ENCODE measurements at regions not wholly inside any gene's neighbourhood (a gene's known extent, or its start where the extent isn't known, plus 50 kb on each side); places are given as distances from the start of the nearest gene placed in this dataset.

GRCh38 chr11:80831374-80831773 is 1390.5 kb upstream of the TENM4 start:
- no peak for DNase-seq (ENCODE audit: low spot score)
- no peak overlapping the region for H3K27ac ChIP-seq
- TF ChIP-seq CTCF (IDR thresholded peaks at IDR 0.05): no peak
- no peak overlapping the region for H3K4me3 ChIP-seq

- H3K4me3 ChIP-seq: no peak overlapping the region
- DNase-seq (ENCODE audit: low spot score): no peak
- no peak overlapping the region for H3K27ac ChIP-seq
- no peak for TF ChIP-seq CTCF (IDR thresholded peaks at IDR 0.05)
These were observed 1387.0 kb upstream of the TENM4 start for GRCh38 chr11:80827781-80828180.

- no peak for TF ChIP-seq CTCF (IDR thresholded peaks at IDR 0.05)
- DNase-seq (ENCODE audit: low spot score): no peak
- no peak overlapping the region for H3K27ac ChIP-seq
- H3K4me3 ChIP-seq: no peak overlapping the region
These were observed 1386.0 kb upstream of the TENM4 start for GRCh38 chr11:80826808-80827207.

- TF ChIP-seq CTCF (IDR thresholded peaks at IDR 0.05): no peak
- Histone ChIP-seq H3K27ac (no peak overlapping the region), H3K4me3 (no peak overlapping the region)
- DNase-seq (ENCODE audit: low spot score): no peak
These were observed 1381.5 kb upstream of the TENM4 start for GRCh38 chr11:80822308-80822707.

GRCh38 chr11:80819271-80819670 is 1378.4 kb upstream of the TENM4 start:
- no peak overlapping the region for H3K4me3 ChIP-seq
- no peak for DNase-seq (ENCODE audit: low spot score)
- no peak overlapping the region for H3K27ac ChIP-seq
- TF ChIP-seq CTCF (IDR thresholded peaks at IDR 0.05): no peak

- DNase-seq (ENCODE audit: low spot score): no peak
- H3K27ac ChIP-seq: no peak overlapping the region
- no peak overlapping the region for H3K4me3 ChIP-seq
- no peak for TF ChIP-seq CTCF (IDR thresholded peaks at IDR 0.05)
These were observed 1376.1 kb upstream of the TENM4 start for GRCh38 chr11:80816966-80817365.

GRCh38 chr11:80816454-80816847 is 1375.6 kb upstream of the TENM4 start:
- TF ChIP-seq CTCF (IDR thresholded peaks at IDR 0.05): no peak
- no peak overlapping the region for H3K27ac ChIP-seq
- H3K4me3 ChIP-seq: no peak overlapping the region
- no peak for DNase-seq (ENCODE audit: low spot score)

All from coronary artery (tissue), 2 donors.